Natural killer cell (primary cell): ENCODE measurements at regions not wholly inside any gene's neighbourhood (a gene's known extent, or its start where the extent isn't known, plus 50 kb on each side); places are given as distances from the start of the nearest gene placed in this dataset.

ENCODE experiments used
- ATAC-seq, 3 donors: fragments of 150-1000 bp in 2 of 3; fragments of 200-7000 bp in 1 of 3; cut with Tn5 transposase; 1 replicate in 1 of 3; 2 replicates in 2 of 3; pipeline ENCODE4 v1.10.0; 2021; ENCODE audit warnings: mild to moderate bottlenecking in 2 of 3, moderate library complexity in 2 of 3
- DNase-seq, 2 donors: peaks; one replicate each; pipeline versions ENCODE4 v3.0.0 to v3.0.0-alpha.2; 2013 to 2021; ENCODE audit warnings: mixed read lengths in 1 of 2
- H3K27ac ChIP-seq: one replicate; pipeline ENCODE4 v1.5.1; 2013; ENCODE audit warnings: mild to moderate bottlenecking, low read length
- H3K27me3 ChIP-seq: one replicate; pipeline ENCODE4 v1.6.1; 2013; ENCODE audit warnings: low read length; ENCODE audit not compliant: control insufficient read depth, insufficient read depth
- H3K36me3 ChIP-seq: one replicate; pipeline ENCODE4 v1.6.1; 2013; ENCODE audit warnings: low read length; ENCODE audit not compliant: control insufficient read depth, insufficient read depth
- H3K4me1 ChIP-seq: one replicate; pipeline ENCODE4 v1.6.1; 2013; ENCODE audit warnings: low read length; ENCODE audit not compliant: control insufficient read depth, insufficient read depth
- H3K4me3 ChIP-seq: one replicate; pipeline ENCODE4 v1.5.1; 2013; ENCODE audit warnings: low read length
- H3K9me3 ChIP-seq: one replicate; pipeline ENCODE4 v1.6.1; 2013; ENCODE audit warnings: low read length; ENCODE audit not compliant: control insufficient read depth, insufficient read depth
- H3K27ac Mint-ChIP-seq, 2 donors: one replicate each; pipeline ENCODE4 v1.8.0; 2022; ENCODE audit warnings: mild to moderate bottlenecking in 2 of 2, mixed read lengths in 2 of 2, moderate library complexity in 1 of 2
- H3K27me3 Mint-ChIP-seq, 2 donors: one replicate each; pipeline ENCODE4 v1.8.0; 2022; ENCODE audit warnings: low read depth in 2 of 2, mixed read lengths in 2 of 2
- H3K36me3 Mint-ChIP-seq: one replicate; pipeline ENCODE4 v1.8.0; 2022; ENCODE audit warnings: mixed read lengths
- H3K4me1 Mint-ChIP-seq, 2 donors: one replicate each; pipeline ENCODE4 v1.8.0; 2022; ENCODE audit warnings: mixed read lengths in 2 of 2
- H3K4me3 Mint-ChIP-seq: one replicate; pipeline ENCODE4 v1.8.0; 2022; ENCODE audit warnings: mild to moderate bottlenecking, moderate library complexity, mixed read lengths
- H3K9me3 Mint-ChIP-seq, 2 donors: one replicate each; pipeline ENCODE4 v1.8.0; 2022; ENCODE audit warnings: mixed read lengths in 2 of 2
- WGBS: methylation state at CpG from one replicate; pipeline ENCODE4 v1.1.7; 2013; ENCODE audit warnings: missing lambda C conversion rate; ENCODE audit not compliant: insufficient coverage; 5-methylcytosine and 5-hydroxymethylcytosine counted together
- intact Hi-C: fragments of 100-400 bp; cut with micrococcal nuclease; formaldehyde crosslinking; loops from one replicate; pipeline ENCODE4 v1.14.2; 2022
- TF ChIP-seq, protein P1 (sequence below): fragments of 200-600 bp; IDR thresholded peaks from one replicate; pipeline ENCODE4 v1.8.0; 2022; ENCODE audit warnings: antibody characterized with exemption

DNA sequence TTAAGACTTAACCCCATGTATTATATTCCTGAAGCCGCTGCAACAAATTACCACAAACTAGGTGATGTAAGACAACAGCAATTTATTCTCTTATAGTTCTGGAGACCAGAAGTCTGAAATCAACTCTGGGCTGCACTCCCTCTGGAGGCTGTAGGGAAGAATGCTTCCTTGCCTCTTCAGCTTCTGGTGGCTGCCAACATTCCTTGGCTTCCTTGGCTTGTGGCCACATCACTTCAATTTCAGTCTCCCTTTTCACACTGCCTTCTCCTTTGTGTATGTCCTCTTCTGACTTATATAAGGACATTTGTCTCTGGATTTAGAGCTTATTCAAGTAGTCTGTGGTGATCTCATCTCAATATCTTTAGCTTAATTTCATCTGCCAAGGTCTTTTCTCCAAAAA is 141.6 kb downstream of the DHX35 start:
- no CpG with 5 or more reads among the region's 1 CpG for WGBS
- peaks cover 3 to 4% of the 10 kb centered on the region in 2 donors for H3K9me3 Mint-ChIP-seq
- H3K27me3 Mint-ChIP-seq = peaks cover 3 to 10% of the 10 kb centered on the region in 2 donors
- Histone ChIP-seq H3K9me3 (no peaks in the 10 kb centered on the region), H3K36me3 (no peaks in the 10 kb centered on the region), H3K4me1 (no peaks in the 10 kb centered on the region), H3K4me3 (no peak overlapping the region), H3K27ac (no peak overlapping the region), H3K27me3 (no peaks in the 10 kb centered on the region)
- no peak for ATAC-seq
- TF ChIP-seq, protein P1, sequence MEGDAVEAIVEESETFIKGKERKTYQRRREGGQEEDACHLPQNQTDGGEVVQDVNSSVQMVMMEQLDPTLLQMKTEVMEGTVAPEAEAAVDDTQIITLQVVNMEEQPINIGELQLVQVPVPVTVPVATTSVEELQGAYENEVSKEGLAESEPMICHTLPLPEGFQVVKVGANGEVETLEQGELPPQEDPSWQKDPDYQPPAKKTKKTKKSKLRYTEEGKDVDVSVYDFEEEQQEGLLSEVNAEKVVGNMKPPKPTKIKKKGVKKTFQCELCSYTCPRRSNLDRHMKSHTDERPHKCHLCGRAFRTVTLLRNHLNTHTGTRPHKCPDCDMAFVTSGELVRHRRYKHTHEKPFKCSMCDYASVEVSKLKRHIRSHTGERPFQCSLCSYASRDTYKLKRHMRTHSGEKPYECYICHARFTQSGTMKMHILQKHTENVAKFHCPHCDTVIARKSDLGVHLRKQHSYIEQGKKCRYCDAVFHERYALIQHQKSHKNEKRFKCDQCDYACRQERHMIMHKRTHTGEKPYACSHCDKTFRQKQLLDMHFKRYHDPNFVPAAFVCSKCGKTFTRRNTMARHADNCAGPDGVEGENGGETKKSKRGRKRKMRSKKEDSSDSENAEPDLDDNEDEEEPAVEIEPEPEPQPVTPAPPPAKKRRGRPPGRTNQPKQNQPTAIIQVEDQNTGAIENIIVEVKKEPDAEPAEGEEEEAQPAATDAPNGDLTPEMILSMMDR = no peak
- no peaks in the 10 kb centered on the region for H3K4me1 Mint-ChIP-seq
- no peak overlapping the region for H3K4me3 Mint-ChIP-seq
- H3K27ac Mint-ChIP-seq = no peak overlapping the region
- DNase-seq = no peak
- H3K36me3 Mint-ChIP-seq = no peaks in the 10 kb centered on the region
- intact Hi-C loops = no loop called here

DNA sequence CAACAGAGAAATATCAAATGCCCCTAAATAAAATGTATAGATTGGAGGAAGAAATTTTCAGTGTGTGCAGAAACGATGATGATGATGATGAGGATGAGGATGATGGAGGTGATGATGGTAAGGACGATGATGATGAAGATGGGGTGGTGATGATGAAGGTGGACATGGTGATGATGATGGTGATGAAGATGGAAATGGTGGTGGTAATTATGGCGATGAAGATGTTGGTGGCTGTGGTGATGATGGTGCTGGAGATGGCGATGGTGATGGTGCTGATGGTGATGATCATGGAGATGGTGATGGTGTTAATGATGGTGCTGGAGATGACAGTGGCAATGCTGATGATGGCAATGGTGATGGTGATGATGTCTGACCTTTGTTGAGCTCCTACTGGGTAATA is 141.2 kb downstream of the DHX35 start:
- Mint-ChIP-seq H3K4me3 (no peak overlapping the region), H3K36me3 (no peaks in the 10 kb centered on the region), H3K27ac (no peak overlapping the region), H3K4me1 (no peaks in the 10 kb centered on the region), H3K27me3 (peaks cover 3 to 10% of the 10 kb centered on the region in 2 donors), H3K9me3 (peaks cover 3 to 4% of the 10 kb centered on the region in 2 donors)
- intact Hi-C loops = no loop called here
- Histone ChIP-seq H3K4me3 (no peak overlapping the region), H3K36me3 (no peaks in the 10 kb centered on the region), H3K4me1 (no peaks in the 10 kb centered on the region), H3K27me3 (no peaks in the 10 kb centered on the region), H3K27ac (no peak overlapping the region), H3K9me3 (no peaks in the 10 kb centered on the region)
- DNase-seq (no peak), ATAC-seq (no peak)
- WGBS = 91% methylated on average over 4 of the region's 4 CpGs
- TF ChIP-seq, protein P1 = no peak

DNA sequence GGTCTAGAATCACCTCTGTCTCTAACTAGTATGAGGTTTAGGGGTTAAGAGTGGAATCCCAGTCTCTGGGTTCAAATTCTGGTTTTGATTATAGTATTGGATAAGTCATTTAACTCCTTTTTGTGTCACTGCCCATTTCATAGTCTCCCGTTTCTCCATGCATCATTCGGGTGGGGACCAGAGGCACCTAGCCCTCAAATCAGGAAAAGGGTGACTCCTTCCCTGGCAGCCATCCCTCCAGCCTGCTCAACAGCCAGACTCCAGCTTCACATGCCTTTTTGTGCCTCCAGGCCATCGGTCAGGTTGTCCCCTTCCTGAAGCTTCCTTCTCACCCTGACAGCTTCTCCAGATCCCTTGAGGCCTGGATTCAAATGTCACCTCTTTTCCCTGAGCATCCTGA is 139.8 kb downstream of the DHX35 start:
- no peaks in the 10 kb centered on the region for H3K9me3 ChIP-seq
- H3K4me3 ChIP-seq = no peak overlapping the region
- H3K27me3 Mint-ChIP-seq = peaks cover 0 to under 1% of the 10 kb centered on the region in 2 donors
- no peak overlapping the region for H3K27ac Mint-ChIP-seq
- intact Hi-C loops = no loop called here
- H3K27me3 ChIP-seq = no peaks in the 10 kb centered on the region
- 92% methylated on average over 3 of the region's 3 CpGs for WGBS
- DNase-seq (no peak), ATAC-seq (no peak)
- H3K4me1 Mint-ChIP-seq = no peaks in the 10 kb centered on the region
- no peaks in the 10 kb centered on the region for H3K36me3 Mint-ChIP-seq
- peaks cover 3 to 4% of the 10 kb centered on the region in 2 donors for H3K9me3 Mint-ChIP-seq
- no peak overlapping the region for H3K27ac ChIP-seq
- TF ChIP-seq, protein P1 = no peak
- no peaks in the 10 kb centered on the region for H3K36me3 ChIP-seq
- no peaks in the 10 kb centered on the region for H3K4me1 ChIP-seq
- no peak overlapping the region for H3K4me3 Mint-ChIP-seq

DNA sequence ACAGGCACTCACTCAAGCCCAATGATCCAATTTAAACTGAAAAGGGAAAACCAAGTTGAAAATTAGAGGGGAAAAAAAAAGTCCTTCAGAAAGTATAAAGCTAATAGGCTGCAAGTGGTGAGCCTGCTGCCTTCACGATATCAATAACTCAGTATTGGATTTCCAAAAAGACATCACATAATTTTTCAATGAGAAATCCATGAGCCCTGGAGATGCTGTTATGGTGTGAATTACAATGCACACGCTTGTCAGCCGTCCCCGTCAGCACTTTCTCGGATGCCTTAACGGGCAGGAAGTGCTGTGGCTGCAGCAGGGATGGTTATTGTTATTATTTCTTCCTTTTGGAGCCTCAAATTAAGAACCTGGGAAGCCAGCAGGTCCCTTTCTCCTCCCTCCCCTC is 138.5 kb downstream of the DHX35 start:
- Mint-ChIP-seq H3K27ac (no peak overlapping the region), H3K36me3 (no peaks in the 10 kb centered on the region), H3K4me1 (no peaks in the 10 kb centered on the region), H3K27me3 (no peaks in the 10 kb centered on the region), H3K4me3 (no peak overlapping the region), H3K9me3 (peaks cover 3 to 4% of the 10 kb centered on the region in 2 donors)
- H3K9me3 ChIP-seq = no peaks in the 10 kb centered on the region
- no peak overlapping the region for H3K4me3 ChIP-seq
- TF ChIP-seq, protein P1 = no peak
- ATAC-seq (no peak), DNase-seq (no peak)
- WGBS = 12% methylated on average over 5 of the region's 6 CpGs
- no peak overlapping the region for H3K27ac ChIP-seq
- H3K27me3 ChIP-seq = no peaks in the 10 kb centered on the region
- no peaks in the 10 kb centered on the region for H3K4me1 ChIP-seq
- H3K36me3 ChIP-seq = no peaks in the 10 kb centered on the region
- intact Hi-C loops = no loop called here
